ENCODE measurements at regions not wholly inside any gene's neighbourhood (a gene's known extent, or its start where the extent isn't known, plus 50 kb on each side); places are given as distances from the start of the nearest gene placed in this dataset.

DNA sequence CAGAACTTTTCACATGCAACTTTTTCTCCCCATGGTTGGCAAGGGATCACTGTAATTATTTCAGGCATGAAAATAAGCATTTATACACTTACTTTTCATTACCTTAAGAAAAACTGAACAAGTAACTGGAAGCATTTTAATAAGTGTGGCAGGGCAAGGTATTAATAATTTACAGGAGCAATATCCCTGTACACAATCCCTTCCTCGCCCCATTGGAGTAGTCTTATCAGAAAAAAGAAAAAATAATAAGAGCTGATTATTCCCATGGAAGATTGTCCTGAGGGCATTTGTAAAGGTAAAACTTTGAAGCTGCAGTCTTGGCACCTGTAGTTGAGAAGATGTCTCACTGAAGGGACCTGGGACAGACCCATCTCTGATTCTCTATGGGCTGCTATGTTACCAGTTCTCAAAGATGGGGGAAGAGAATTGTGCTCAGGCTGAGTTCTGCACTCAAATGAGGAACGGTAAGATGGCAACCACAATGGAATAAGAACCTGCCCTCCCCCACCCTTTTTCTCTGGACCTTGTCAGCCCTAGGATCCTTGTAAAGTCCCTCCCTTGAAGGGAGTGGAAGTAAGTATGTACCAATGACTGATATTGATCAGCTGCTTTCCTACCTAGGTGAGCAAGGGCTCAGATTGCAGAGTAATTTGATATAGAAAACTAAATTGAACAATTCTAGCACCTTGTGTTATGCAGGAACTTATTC lies 70.0 kb upstream of the AHI1 start:
- Histone ChIP-seq H3K9me3 (no peaks in the 10 kb centered on the region), H3K36me3 (no peaks in the 10 kb centered on the region), H3K27me3 (peaks cover 0 to 5% (median 0%) of the 10 kb centered on the region in 9 donors), H3K4me1 (peaks cover 0 to 16% (median 7%) of the 10 kb centered on the region in 12 donors), H3K27ac (no peak overlapping the region), H3K4me3 (no peak overlapping the region)
- ATAC-seq (no peak), DNase-seq (no peak)
- 78 to 94% (median 88%) methylated on average over 2 of the region's 2 CpGs for WGBS, 4 donors
- intact Hi-C loops (cut with DNase I), result no loop called here
- TF ChIP-seq, protein P1, sequence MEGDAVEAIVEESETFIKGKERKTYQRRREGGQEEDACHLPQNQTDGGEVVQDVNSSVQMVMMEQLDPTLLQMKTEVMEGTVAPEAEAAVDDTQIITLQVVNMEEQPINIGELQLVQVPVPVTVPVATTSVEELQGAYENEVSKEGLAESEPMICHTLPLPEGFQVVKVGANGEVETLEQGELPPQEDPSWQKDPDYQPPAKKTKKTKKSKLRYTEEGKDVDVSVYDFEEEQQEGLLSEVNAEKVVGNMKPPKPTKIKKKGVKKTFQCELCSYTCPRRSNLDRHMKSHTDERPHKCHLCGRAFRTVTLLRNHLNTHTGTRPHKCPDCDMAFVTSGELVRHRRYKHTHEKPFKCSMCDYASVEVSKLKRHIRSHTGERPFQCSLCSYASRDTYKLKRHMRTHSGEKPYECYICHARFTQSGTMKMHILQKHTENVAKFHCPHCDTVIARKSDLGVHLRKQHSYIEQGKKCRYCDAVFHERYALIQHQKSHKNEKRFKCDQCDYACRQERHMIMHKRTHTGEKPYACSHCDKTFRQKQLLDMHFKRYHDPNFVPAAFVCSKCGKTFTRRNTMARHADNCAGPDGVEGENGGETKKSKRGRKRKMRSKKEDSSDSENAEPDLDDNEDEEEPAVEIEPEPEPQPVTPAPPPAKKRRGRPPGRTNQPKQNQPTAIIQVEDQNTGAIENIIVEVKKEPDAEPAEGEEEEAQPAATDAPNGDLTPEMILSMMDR (IDR thresholded peaks at IDR 0.05), result no peak
- no peak for TF ChIP-seq POLR2A (IDR thresholded peaks at IDR 0.05)

- no peaks in the 10 kb centered on the region for H3K36me3 ChIP-seq
- peaks cover 0 to 5% (median 0%) of the 10 kb centered on the region in 9 donors for H3K27me3 ChIP-seq
- DNase-seq, result peak in 4 of 5 donors; percentile 27 to 46 (median 40)
- H3K27ac ChIP-seq, result peak overlapping the region in 1 of 12 donors; percentile 16
- H3K9me3 ChIP-seq, result peaks cover 0 to 1% (median 0%) of the 10 kb centered on the region in 12 donors
- peaks cover 0 to 16% (median 7%) of the 10 kb centered on the region in 12 donors for H3K4me1 ChIP-seq
- intact Hi-C loops (cut with DNase I), result no loop called here
- 12 to 22% (median 17%) methylated on average over 3 of the region's 3 CpGs for WGBS, 4 donors
- H3K4me3 ChIP-seq, result no peak overlapping the region
- no peak for TF ChIP-seq POLR2A (IDR thresholded peaks at IDR 0.05)
- TF ChIP-seq, protein P1 (IDR thresholded peaks at IDR 0.05), result no peak
- ATAC-seq, result peak in 3 of 4 donors; percentile 75 to 94 (median 88)
Measured at GRCh38 chr6:135568379-135568778, 70.8 kb upstream of the AHI1 start.

DNA sequence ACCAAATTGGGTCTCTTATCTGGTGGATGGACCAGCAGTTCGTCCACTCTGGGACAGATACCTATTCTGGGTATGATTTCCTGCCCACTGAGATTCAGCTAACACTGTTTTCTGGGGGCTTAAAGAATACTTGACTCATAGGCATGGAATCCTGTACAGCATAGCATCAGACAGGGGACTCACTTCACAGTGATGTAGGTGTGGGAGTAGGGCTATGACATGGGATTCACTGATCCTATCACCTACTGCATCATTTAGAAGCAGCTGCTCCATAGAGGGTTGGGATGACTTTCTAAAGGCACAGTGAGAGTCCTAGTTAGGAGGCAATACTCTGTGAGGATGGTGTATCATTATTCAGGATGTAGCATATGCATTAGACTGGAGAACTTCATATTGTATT lies 74.5 kb upstream of the AHI1 start:
- DNase-seq (no peak), ATAC-seq (no peak)
- TF ChIP-seq POLR2A (IDR thresholded peaks at IDR 0.05), result no peak
- TF ChIP-seq, protein P1 (IDR thresholded peaks at IDR 0.05), result no peak
- Histone ChIP-seq H3K27me3 (peaks cover 0 to 3% (median 0%) of the 10 kb centered on the region in 9 donors), H3K9me3 (peaks cover 0 to 6% (median 0%) of the 10 kb centered on the region in 12 donors), H3K36me3 (no peaks in the 10 kb centered on the region), H3K27ac (no peak overlapping the region), H3K4me1 (peaks cover 0 to 16% (median 7%) of the 10 kb centered on the region in 12 donors), H3K4me3 (no peak overlapping the region)
- WGBS, 4 donors, result 67 to 100% (median 81%) methylated on average over 1 of the region's 1 CpG
- intact Hi-C loops (cut with DNase I), result no loop called here

DNA sequence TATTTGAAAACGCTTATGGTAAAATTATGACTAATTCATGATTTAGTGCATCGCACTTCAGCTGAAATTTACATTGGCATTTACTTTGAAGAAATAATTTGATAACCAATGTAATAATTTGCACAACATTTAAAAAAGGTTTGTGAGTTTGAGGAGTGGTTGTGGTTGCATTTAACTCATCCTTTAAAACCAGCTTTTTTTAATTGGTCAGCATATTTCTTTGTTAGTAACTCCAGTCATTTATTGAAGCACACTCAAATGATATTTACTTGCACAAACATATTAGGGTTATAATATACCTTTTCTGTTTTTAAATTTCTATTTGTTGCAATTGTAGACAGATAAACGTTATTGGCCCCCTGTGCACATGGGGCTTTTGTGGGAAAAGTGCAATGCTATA lies 78.1 kb upstream of the AHI1 start:
- no peak overlapping the region for H3K27ac ChIP-seq
- WGBS, 4 donors, result 85 to 90% (median 88%) methylated on average over 3 of the region's 3 CpGs
- peaks cover 0 to 6% (median 0%) of the 10 kb centered on the region in 12 donors for H3K9me3 ChIP-seq
- H3K4me3 ChIP-seq, result no peak overlapping the region
- TF ChIP-seq, protein P1 (IDR thresholded peaks at IDR 0.05), result no peak
- no peak for TF ChIP-seq POLR2A (IDR thresholded peaks at IDR 0.05)
- DNase-seq (no peak), ATAC-seq (no peak)
- no peaks in the 10 kb centered on the region for H3K4me1 ChIP-seq
- no peaks in the 10 kb centered on the region for H3K36me3 ChIP-seq
- intact Hi-C loops (cut with DNase I), result no loop called here
- no peaks in the 10 kb centered on the region for H3K27me3 ChIP-seq

Data from heart left ventricle (tissue), 16 donors.